ENCODE measurements at regions not wholly inside any gene's neighbourhood (a gene's known extent, or its start where the extent isn't known, plus 50 kb on each side); places are given as distances from the start of the nearest gene placed in this dataset.

GRCh38 chr10:126777714-126778113 lies 107.2 kb upstream of the C10orf90 start:
- Histone ChIP-seq H2BK5ac (ENCODE audit: low read depth, low read length, poor library complexity, severe bottlenecking) (no peak overlapping the region), H3K27ac (ENCODE audit: low read length, poor library complexity, severe bottlenecking) (no peak overlapping the region), H2AK5ac (ENCODE audit: low read length, severe bottlenecking) (no peak overlapping the region), H3K18ac (ENCODE audit: low read depth in 1 of 2, low read length in 2 of 2) (no peak overlapping the region), H4K8ac (ENCODE audit: low read length) (no peak overlapping the region), H2BK15ac (ENCODE audit: low read depth, poor library complexity, severe bottlenecking) (no peak overlapping the region), H3K23ac (ENCODE audit: low read length in 2 of 2) (no peak overlapping the region), H3K27me3 (ENCODE audit: control insufficient read depth in 1 of 2, insufficient read depth in 1 of 2, low read length in 2 of 2) (peaks cover 5 to 19% of the 10 kb centered on the region in 2 experiments), H3K4me1 (ENCODE audit: control insufficient read depth, insufficient read depth, low read depth, low read length) (no peaks in the 10 kb centered on the region), H2BK12ac (ENCODE audit: low read length in 2 of 2) (no peak overlapping the region), H2BK120ac (ENCODE audit: low read depth, low read length) (no peak overlapping the region), H3K79me1 (replicated peaks; ENCODE audit: low read length, poor library complexity, severe bottlenecking) (no peaks in the 10 kb centered on the region), H3K14ac (ENCODE audit: low read length in 2 of 2) (no peak overlapping the region), H3K9me3 (ENCODE audit: control insufficient read depth, low read length) (no peaks in the 10 kb centered on the region), H3K4ac (ENCODE audit: low read depth in 1 of 2, low read length in 2 of 2) (no peak overlapping the region), H3K4me3 (ENCODE audit: insufficient read depth in 1 of 2, low read depth in 1 of 2, low read length in 2 of 2) (no peak overlapping the region), H3K9ac (ENCODE audit: low read length) (no peak overlapping the region), H3K4me2 (ENCODE audit: low read length, poor library complexity, severe bottlenecking) (no peak overlapping the region), H2AFZ (ENCODE audit: low read depth, low read length) (no peak overlapping the region), H3K36me3 (ENCODE audit: control insufficient read depth in 1 of 2, insufficient read depth in 2 of 2, low read depth in 1 of 2, low read length in 2 of 2) (no peaks in the 10 kb centered on the region), H4K91ac (ENCODE audit: low read length) (no peak overlapping the region)
- 80% methylated on average over 10 of the region's 10 CpGs for WGBS
- no peak for DNase-seq

DNA sequence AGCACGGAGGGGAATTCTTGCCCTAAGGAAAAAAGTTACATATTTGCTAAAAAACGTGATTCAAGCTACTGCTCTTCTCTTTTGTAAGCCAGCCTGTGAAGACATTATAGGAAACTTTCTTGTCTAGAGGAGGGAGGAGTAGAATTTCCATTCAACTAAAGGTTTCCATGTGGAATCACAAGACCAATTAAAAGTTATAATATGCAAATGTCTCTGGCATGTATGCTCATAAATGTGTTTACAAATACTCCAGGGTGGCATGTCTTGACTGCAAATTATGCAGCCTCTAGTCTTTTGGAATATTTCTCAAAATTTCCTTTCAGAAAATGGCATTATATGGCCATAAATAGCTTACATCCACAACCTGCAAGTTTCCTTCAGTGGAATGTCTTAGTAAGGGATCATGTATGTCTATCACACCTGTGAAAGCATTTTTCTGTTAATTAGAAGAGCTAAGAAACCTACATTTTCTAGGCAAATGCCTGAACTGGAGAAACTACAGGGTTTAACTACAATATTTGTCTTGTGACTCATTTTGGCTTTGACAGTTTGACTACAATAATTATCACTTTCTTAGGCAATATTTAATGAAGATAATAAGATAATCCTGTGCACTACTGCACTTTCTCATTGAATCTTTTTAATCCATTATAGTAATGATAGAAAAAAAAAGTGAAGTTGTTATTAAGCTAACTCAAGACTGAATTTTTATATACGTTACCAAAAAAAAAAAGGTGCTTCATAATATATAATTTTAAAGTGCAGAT lies 111.1 kb upstream of the C10orf90 start:
- Histone ChIP-seq H3K4me3 (ENCODE audit: insufficient read depth in 1 of 2, low read depth in 1 of 2, low read length in 2 of 2) (no peak overlapping the region), H3K4me1 (ENCODE audit: control insufficient read depth, insufficient read depth, low read depth, low read length) (no peaks in the 10 kb centered on the region), H4K8ac (ENCODE audit: low read length) (no peak overlapping the region), H3K9ac (ENCODE audit: low read length) (no peak overlapping the region), H4K91ac (ENCODE audit: low read length) (no peak overlapping the region), H3K4ac (ENCODE audit: low read depth in 1 of 2, low read length in 2 of 2) (no peak overlapping the region), H2BK15ac (ENCODE audit: low read depth, poor library complexity, severe bottlenecking) (no peak overlapping the region), H2AK5ac (ENCODE audit: low read length, severe bottlenecking) (no peak overlapping the region), H3K18ac (ENCODE audit: low read depth in 1 of 2, low read length in 2 of 2) (no peak overlapping the region), H2AFZ (ENCODE audit: low read depth, low read length) (no peak overlapping the region), H2BK5ac (ENCODE audit: low read depth, low read length, poor library complexity, severe bottlenecking) (no peak overlapping the region), H3K79me1 (replicated peaks; ENCODE audit: low read length, poor library complexity, severe bottlenecking) (no peaks in the 10 kb centered on the region), H3K14ac (ENCODE audit: low read length in 2 of 2) (no peak overlapping the region), H3K4me2 (ENCODE audit: low read length, poor library complexity, severe bottlenecking) (no peak overlapping the region), H3K23ac (ENCODE audit: low read length in 2 of 2) (no peak overlapping the region), H2BK120ac (ENCODE audit: low read depth, low read length) (no peak overlapping the region), H3K27me3 (ENCODE audit: control insufficient read depth in 1 of 2, insufficient read depth in 1 of 2, low read length in 2 of 2) (peaks cover 5 to 23% of the 10 kb centered on the region in 2 experiments), H3K36me3 (ENCODE audit: control insufficient read depth in 1 of 2, insufficient read depth in 2 of 2, low read depth in 1 of 2, low read length in 2 of 2) (no peaks in the 10 kb centered on the region), H3K27ac (ENCODE audit: low read length, poor library complexity, severe bottlenecking) (no peak overlapping the region), H2BK12ac (ENCODE audit: low read length in 2 of 2) (no peak overlapping the region), H3K9me3 (ENCODE audit: control insufficient read depth, low read length) (no peaks in the 10 kb centered on the region)
- no peak for DNase-seq
- 83% methylated on average over 2 of the region's 3 CpGs for WGBS

DNA sequence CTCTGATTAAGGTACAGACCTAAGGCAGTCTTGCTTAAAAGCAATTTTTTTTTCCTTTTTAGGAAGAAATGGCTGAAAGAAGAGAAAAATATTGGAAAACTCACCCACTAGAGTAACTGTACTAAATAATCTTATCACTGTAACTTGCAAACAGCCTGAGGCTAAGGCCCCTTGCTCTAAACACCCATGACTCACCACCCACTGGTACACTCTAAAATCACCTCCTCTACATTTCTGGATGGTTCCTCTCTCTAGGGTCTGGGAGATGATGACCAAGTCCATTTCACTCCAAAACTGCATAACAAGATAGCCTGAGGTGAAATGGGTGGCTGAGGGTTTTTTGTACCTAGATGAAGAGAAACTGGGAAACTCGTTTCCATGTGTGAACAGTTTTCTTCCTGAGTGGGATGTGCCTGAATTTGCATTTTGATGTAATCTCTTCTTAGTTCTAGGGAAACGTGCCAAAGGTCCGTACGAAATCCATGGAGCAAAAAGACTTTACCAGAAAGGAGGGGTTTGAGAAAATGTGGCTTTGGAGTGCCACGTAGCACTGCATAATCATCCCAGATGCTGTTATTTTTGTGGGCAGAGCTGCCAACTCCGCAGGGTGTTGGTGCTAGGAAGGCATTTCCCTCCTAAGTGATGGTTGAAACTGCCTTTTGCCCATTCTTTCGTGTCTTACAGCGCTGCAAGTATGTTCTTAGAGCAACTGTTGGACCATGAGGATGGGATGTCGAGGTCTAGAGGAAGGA lies 113.5 kb upstream of the C10orf90 start:
- H3K4me1 ChIP-seq (ENCODE audit: control insufficient read depth, insufficient read depth, low read depth, low read length): no peaks in the 10 kb centered on the region
- 66% methylated on average over 9 of the region's 9 CpGs for WGBS
- peaks cover under 1 to 17% of the 10 kb centered on the region in 2 experiments for H3K27me3 ChIP-seq (ENCODE audit: control insufficient read depth in 1 of 2, insufficient read depth in 1 of 2, low read length in 2 of 2)
- no peak overlapping the region for H2BK120ac ChIP-seq (ENCODE audit: low read depth, low read length)
- no peak overlapping the region for H3K14ac ChIP-seq (ENCODE audit: low read length in 2 of 2)
- no peak overlapping the region for H4K8ac ChIP-seq (ENCODE audit: low read length)
- no peak overlapping the region for H3K4ac ChIP-seq (ENCODE audit: low read depth in 1 of 2, low read length in 2 of 2)
- no peak overlapping the region for H2BK15ac ChIP-seq (ENCODE audit: low read depth, poor library complexity, severe bottlenecking)
- no peak overlapping the region for H3K4me2 ChIP-seq (ENCODE audit: low read length, poor library complexity, severe bottlenecking)
- H3K18ac ChIP-seq (ENCODE audit: low read depth in 1 of 2, low read length in 2 of 2): no peak overlapping the region
- H3K9me3 ChIP-seq (ENCODE audit: control insufficient read depth, low read length): no peaks in the 10 kb centered on the region
- no peak overlapping the region for H2BK5ac ChIP-seq (ENCODE audit: low read depth, low read length, poor library complexity, severe bottlenecking)
- H3K4me3 ChIP-seq (ENCODE audit: insufficient read depth in 1 of 2, low read depth in 1 of 2, low read length in 2 of 2): no peak overlapping the region
- no peaks in the 10 kb centered on the region for H3K36me3 ChIP-seq (ENCODE audit: control insufficient read depth in 1 of 2, insufficient read depth in 2 of 2, low read depth in 1 of 2, low read length in 2 of 2)
- H3K9ac ChIP-seq (ENCODE audit: low read length): no peak overlapping the region
- no peak overlapping the region for H4K91ac ChIP-seq (ENCODE audit: low read length)
- H3K27ac ChIP-seq (ENCODE audit: low read length, poor library complexity, severe bottlenecking): no peak overlapping the region
- no peak overlapping the region for H2AFZ ChIP-seq (ENCODE audit: low read depth, low read length)
- H2AK5ac ChIP-seq (ENCODE audit: low read length, severe bottlenecking): no peak overlapping the region
- DNase-seq: peak; percentile 3
- no peaks in the 10 kb centered on the region for H3K79me1 ChIP-seq (replicated peaks; ENCODE audit: low read length, poor library complexity, severe bottlenecking)
- H2BK12ac ChIP-seq (ENCODE audit: low read length in 2 of 2): no peak overlapping the region
- no peak overlapping the region for H3K23ac ChIP-seq (ENCODE audit: low read length in 2 of 2)

DNA sequence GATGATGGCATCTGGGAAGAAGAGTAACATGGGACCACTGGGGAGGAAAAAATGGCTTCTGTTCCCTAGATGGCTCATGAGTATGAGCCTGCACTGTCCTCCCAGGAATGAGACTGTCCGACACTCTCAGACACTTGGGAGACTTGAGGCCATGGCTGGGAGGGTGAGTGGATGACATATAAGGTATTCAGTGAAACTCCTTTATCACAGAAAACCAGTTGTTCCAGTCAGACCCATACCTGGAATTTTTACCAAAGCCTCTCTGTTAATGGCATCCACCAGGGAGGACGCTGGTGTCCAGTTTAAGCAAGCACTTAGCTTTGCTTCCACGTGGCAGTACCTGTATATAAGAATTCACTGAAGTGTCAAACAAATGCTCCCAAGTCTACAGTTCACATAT lies 116.7 kb upstream of the C10orf90 start:
- Histone ChIP-seq H3K79me1 (replicated peaks; ENCODE audit: low read length, poor library complexity, severe bottlenecking) (no peaks in the 10 kb centered on the region), H3K36me3 (ENCODE audit: control insufficient read depth in 1 of 2, insufficient read depth in 2 of 2, low read depth in 1 of 2, low read length in 2 of 2) (no peaks in the 10 kb centered on the region), H2BK15ac (ENCODE audit: low read depth, poor library complexity, severe bottlenecking) (no peak overlapping the region), H3K27ac (ENCODE audit: low read length, poor library complexity, severe bottlenecking) (no peak overlapping the region), H2BK5ac (ENCODE audit: low read depth, low read length, poor library complexity, severe bottlenecking) (no peak overlapping the region), H3K9me3 (ENCODE audit: control insufficient read depth, low read length) (peaks cover 14% of the 10 kb centered on the region), H3K4ac (ENCODE audit: low read depth in 1 of 2, low read length in 2 of 2) (no peak overlapping the region), H3K9ac (ENCODE audit: low read length) (no peak overlapping the region), H2BK120ac (ENCODE audit: low read depth, low read length) (no peak overlapping the region), H4K8ac (ENCODE audit: low read length) (no peak overlapping the region), H3K4me1 (ENCODE audit: control insufficient read depth, insufficient read depth, low read depth, low read length) (no peaks in the 10 kb centered on the region), H2AK5ac (ENCODE audit: low read length, severe bottlenecking) (no peak overlapping the region), H2BK12ac (ENCODE audit: low read length in 2 of 2) (no peak overlapping the region), H3K18ac (ENCODE audit: low read depth in 1 of 2, low read length in 2 of 2) (no peak overlapping the region), H3K4me3 (ENCODE audit: insufficient read depth in 1 of 2, low read depth in 1 of 2, low read length in 2 of 2) (no peak overlapping the region), H3K14ac (ENCODE audit: low read length in 2 of 2) (no peak overlapping the region), H2AFZ (ENCODE audit: low read depth, low read length) (no peak overlapping the region), H3K4me2 (ENCODE audit: low read length, poor library complexity, severe bottlenecking) (no peak overlapping the region), H3K27me3 (ENCODE audit: control insufficient read depth in 1 of 2, insufficient read depth in 1 of 2, low read length in 2 of 2) (peaks cover 0 to 15% of the 10 kb centered on the region in 2 experiments), H3K23ac (ENCODE audit: low read length in 2 of 2) (no peak overlapping the region), H4K91ac (ENCODE audit: low read length) (no peak overlapping the region)
- 50% methylated on average over 2 of the region's 3 CpGs for whole genome bisulfite sequencing
- DNase-seq: no peak
